Lower lobe of right lung (tissue), 2 donors: ENCODE measurements at regions not wholly inside any gene's neighbourhood (a gene's known extent, or its start where the extent isn't known, plus 50 kb on each side); places are given as distances from the start of the nearest gene placed in this dataset.

Experiments
- ATAC-seq, 2 donors: fragments of 200-7000 bp; cut with Tn5 transposase; one replicate each; pipeline ENCODE4 v1.9.1; 2020 to 2022; ENCODE audit warnings: mild to moderate bottlenecking in 2 of 2, moderate library complexity in 2 of 2
- DNase-seq: peaks from one replicate; pipeline ENCODE4 v3.0.0-alpha.2; 2020
- H3K27ac ChIP-seq: fragments of 200-600 bp; one replicate; pipeline ENCODE4 v1.8.0; 2022
- H3K27me3 ChIP-seq: fragments of 200-600 bp; one replicate; pipeline ENCODE4 v1.8.0; 2022; ENCODE audit warnings: low read depth
- H3K36me3 ChIP-seq: fragments of 200-600 bp; one replicate; pipeline ENCODE4 v1.8.0; 2022; ENCODE audit warnings: mild to moderate bottlenecking
- H3K4me1 ChIP-seq: fragments of 200-600 bp; one replicate; pipeline ENCODE4 v1.8.0; 2022
- H3K4me3 ChIP-seq: fragments of 200-600 bp; one replicate; pipeline ENCODE4 v1.8.0; 2022; ENCODE audit warnings: mild to moderate bottlenecking
- H3K9me3 ChIP-seq: fragments of 200-600 bp; one replicate; pipeline ENCODE4 v1.8.0; 2022
- CTCF ChIP-seq: fragments of 200-600 bp; IDR thresholded peaks from one replicate; pipeline ENCODE4 v1.8.0; 2022; ENCODE audit warnings: antibody characterized with exemption, mild to moderate bottlenecking
- intact Hi-C: fragments of 100-400 bp; cut with DNase I; formaldehyde crosslinking; loops from one replicate; pipeline ENCODE4 v1.11.0; 2022
- donor health status: DM: no; HTN: yes; CAD: no; lungs with severe emphysema.

GRCh38 chr3:80993241-80993945 lies 768.1 kb downstream of the GBE1 start:
- ATAC-seq (no peak), DNase-seq (no peak)
- Histone ChIP-seq H3K4me1 (no peaks in the 10 kb centered on the region), H3K27me3 (no peaks in the 10 kb centered on the region), H3K4me3 (no peak overlapping the region), H3K36me3 (no peaks in the 10 kb centered on the region), H3K27ac (no peak overlapping the region), H3K9me3 (no peaks in the 10 kb centered on the region)
- no peak for TF ChIP-seq CTCF
- intact Hi-C loops: no loop called here

GRCh38 chr3:80983753-80984152 lies 777.7 kb downstream of the GBE1 start:
- Histone ChIP-seq H3K4me3 (no peak overlapping the region), H3K9me3 (no peaks in the 10 kb centered on the region), H3K27me3 (no peaks in the 10 kb centered on the region), H3K4me1 (no peaks in the 10 kb centered on the region), H3K36me3 (no peaks in the 10 kb centered on the region), H3K27ac (no peak overlapping the region)
- intact Hi-C loops: no loop called here
- DNase-seq: no peak
- ATAC-seq: no peak
- no peak for TF ChIP-seq CTCF

GRCh38 chr3:80978216-80978969 lies 783.1 kb downstream of the GBE1 start:
- Histone ChIP-seq H3K4me3 (no peak overlapping the region), H3K27me3 (no peaks in the 10 kb centered on the region), H3K9me3 (no peaks in the 10 kb centered on the region), H3K4me1 (no peaks in the 10 kb centered on the region), H3K36me3 (no peaks in the 10 kb centered on the region), H3K27ac (no peak overlapping the region)
- DNase-seq (no peak), ATAC-seq (no peak)
- intact Hi-C loops: no loop called here
- no peak for TF ChIP-seq CTCF

- Histone ChIP-seq H3K27me3 (no peaks in the 10 kb centered on the region), H3K4me3 (no peak overlapping the region), H3K9me3 (no peaks in the 10 kb centered on the region), H3K36me3 (no peaks in the 10 kb centered on the region), H3K4me1 (no peaks in the 10 kb centered on the region), H3K27ac (no peak overlapping the region)
- intact Hi-C loops: no loop called here
- TF ChIP-seq CTCF: no peak
- DNase-seq: no peak
- ATAC-seq: no peak
Measured at GRCh38 chr3:80970292-80970691, 791.2 kb downstream of the GBE1 start.

GRCh38 chr3:80929576-80929975 lies 831.9 kb downstream of the GBE1 start:
- Histone ChIP-seq H3K27me3 (no peaks in the 10 kb centered on the region), H3K9me3 (peaks cover 4% of the 10 kb centered on the region), H3K4me3 (no peak overlapping the region), H3K27ac (no peak overlapping the region), H3K36me3 (no peaks in the 10 kb centered on the region), H3K4me1 (no peaks in the 10 kb centered on the region)
- no peak for TF ChIP-seq CTCF
- intact Hi-C loops: no loop called here
- no peak for DNase-seq
- ATAC-seq: no peak
